Ascending aorta (tissue), 2 donors: ENCODE measurements at regions not wholly inside any gene's neighbourhood (a gene's known extent, or its start where the extent isn't known, plus 50 kb on each side); places are given as distances from the start of the nearest gene placed in this dataset.

ENCODE experiments used
- DNase-seq, 2 donors: peaks; one replicate each; pipeline ENCODE4 v3.0.0-alpha.2; 2019; ENCODE audit warnings: low spot score in 2 of 2
- H3K27ac ChIP-seq, 2 donors: fragments of 200-600 bp; sonication (generic); one replicate each; pipeline ENCODE4 v1.5.1; 2016 to 2017; ENCODE audit warnings: mild to moderate bottlenecking in 1 of 2
- H3K27me3 ChIP-seq: fragments of 200-600 bp; sonication (generic); one replicate; pipeline ENCODE4 v1.5.1; 2017
- H3K36me3 ChIP-seq, 2 donors: fragments of 200-600 bp; sonication (generic); one replicate each; pipeline ENCODE4 v1.5.1; 2016
- H3K4me1 ChIP-seq, 2 donors: fragments of 200-600 bp; sonication (generic); one replicate each; pipeline ENCODE4 v1.5.1; 2016 to 2017; ENCODE audit warnings: mild to moderate bottlenecking in 1 of 2
- H3K4me3 ChIP-seq, 2 donors: fragments of 200-600 bp; sonication (generic); one replicate each; pipeline ENCODE4 v1.5.1; 2016 to 2017; ENCODE audit warnings: mild to moderate bottlenecking in 1 of 2
- H3K9me3 ChIP-seq, 2 donors: fragments of 200-600 bp; sonication (generic); one replicate each; pipeline ENCODE4 v1.5.1; 2016
- CTCF ChIP-seq, 3 experiments: fragments of 200-600 bp in 2 of 3; fragments of 450-650 bp in 1 of 3; sonication (generic) in 2 of 3; IDR thresholded peaks; one replicate each; pipeline ENCODE4 v1.5.1; 2016 to 2019; ENCODE audit warnings: antibody characterized with exemption in 3 of 3, mild to moderate bottlenecking in 1 of 3, moderate library complexity in 1 of 3
- intact Hi-C: fragments of 100-400 bp; cut with DNase I; formaldehyde crosslinking; loops from one replicate; pipeline ENCODE4 v1.15.1; 2023

GRCh38 chr20:39773380-39774000 lies 811.3 kb downstream of the DHX35 start:
- no peak for DNase-seq
- Histone ChIP-seq H3K9me3 (peaks cover 0 to 13% of the 10 kb centered on the region in 2 donors), H3K27me3 (no peaks in the 10 kb centered on the region), H3K27ac (no peak overlapping the region), H3K4me1 (peaks cover 0 to 8% of the 10 kb centered on the region in 2 donors), H3K36me3 (no peaks in the 10 kb centered on the region), H3K4me3 (no peak overlapping the region)
- intact Hi-C loops: no loop called here
- TF ChIP-seq CTCF (IDR thresholded peaks at IDR 0.05): no peak

- intact Hi-C loops: no loop called here
- peaks cover 0 to 25% of the 10 kb centered on the region in 2 donors for H3K9me3 ChIP-seq
- no peak for TF ChIP-seq CTCF (IDR thresholded peaks at IDR 0.05)
- DNase-seq: no peak
- no peaks in the 10 kb centered on the region for H3K27me3 ChIP-seq
- no peak overlapping the region for H3K27ac ChIP-seq
- H3K4me1 ChIP-seq: no peaks in the 10 kb centered on the region
- no peaks in the 10 kb centered on the region for H3K36me3 ChIP-seq
- H3K4me3 ChIP-seq: no peak overlapping the region
These were observed 805.2 kb downstream of the DHX35 start for GRCh38 chr20:39767352-39767751.

GRCh38 chr20:39766333-39766732 lies 804.2 kb downstream of the DHX35 start:
- no peak for TF ChIP-seq CTCF (IDR thresholded peaks at IDR 0.05)
- no peaks in the 10 kb centered on the region for H3K4me1 ChIP-seq
- intact Hi-C loops: no loop called here

GRCh38 chr20:39762716-39763115 lies 800.6 kb downstream of the DHX35 start:
- Histone ChIP-seq H3K36me3 (no peaks in the 10 kb centered on the region), H3K27me3 (no peaks in the 10 kb centered on the region), H3K9me3 (peaks cover 0 to 6% of the 10 kb centered on the region in 2 donors), H3K27ac (no peak overlapping the region), H3K4me1 (no peaks in the 10 kb centered on the region), H3K4me3 (no peak overlapping the region)
- no peak for DNase-seq
- intact Hi-C loops: no loop called here
- TF ChIP-seq CTCF (IDR thresholded peaks at IDR 0.05): no peak

More at GRCh38 chr20:39766333-39766732, 804.2 kb downstream of the DHX35 start:
- Histone ChIP-seq H3K27me3 (no peaks in the 10 kb centered on the region), H3K36me3 (no peaks in the 10 kb centered on the region), H3K9me3 (peaks cover 0 to 25% of the 10 kb centered on the region in 2 donors), H3K4me3 (no peak overlapping the region), H3K27ac (no peak overlapping the region)
- no peak for DNase-seq

GRCh38 chr20:39758876-39759275 lies 796.7 kb downstream of the DHX35 start:
- no peaks in the 10 kb centered on the region for H3K36me3 ChIP-seq
- no peak for DNase-seq
- H3K9me3 ChIP-seq: no peaks in the 10 kb centered on the region
- no peak for TF ChIP-seq CTCF (IDR thresholded peaks at IDR 0.05)
- no peaks in the 10 kb centered on the region for H3K27me3 ChIP-seq
- no peak overlapping the region for H3K4me3 ChIP-seq
- intact Hi-C loops: no loop called here
- no peak overlapping the region for H3K27ac ChIP-seq
- H3K4me1 ChIP-seq: no peaks in the 10 kb centered on the region

- H3K4me1 ChIP-seq: no peaks in the 10 kb centered on the region
- DNase-seq: no peak
- no peaks in the 10 kb centered on the region for H3K36me3 ChIP-seq
- H3K4me3 ChIP-seq: no peak overlapping the region
- no peaks in the 10 kb centered on the region for H3K9me3 ChIP-seq
- no peaks in the 10 kb centered on the region for H3K27me3 ChIP-seq
- intact Hi-C loops: no loop called here
- H3K27ac ChIP-seq: no peak overlapping the region
- no peak for TF ChIP-seq CTCF (IDR thresholded peaks at IDR 0.05)
These were observed 794.7 kb downstream of the DHX35 start for GRCh38 chr20:39756828-39757227.
